Tibial nerve (tissue), 4 donors: ENCODE measurements at regions not wholly inside any gene's neighbourhood (a gene's known extent, or its start where the extent isn't known, plus 50 kb on each side); places are given as distances from the start of the nearest gene placed in this dataset.

Experiments
- DNase-seq, 2 donors: peaks; one replicate each; pipeline ENCODE4 v3.0.0-alpha.2; 2019; ENCODE audit warnings: low spot score in 2 of 2
- H3K27ac ChIP-seq, 4 donors: fragments of 200-600 bp; sonication (generic) in 3 of 4; one replicate each; pipeline ENCODE4 v1.5.1; 2017 to 2019; ENCODE audit warnings: mild to moderate bottlenecking in 1 of 4
- H3K27me3 ChIP-seq, 2 donors: fragments of 200-600 bp; sonication (generic) in 1 of 2; one replicate each; pipeline versions ENCODE4 v1.5.1 to v1.6.0; 2017 to 2019
- H3K36me3 ChIP-seq, 3 donors: fragments of 200-600 bp; sonication (generic); one replicate each; pipeline ENCODE4 v1.5.1; 2018 to 2019
- H3K4me1 ChIP-seq, 4 donors: fragments of 200-600 bp; sonication (generic) in 3 of 4; one replicate each; pipeline ENCODE4 v1.5.1; 2017 to 2019
- H3K4me3 ChIP-seq, 4 donors: fragments of 200-600 bp; sonication (generic) in 3 of 4; one replicate each; pipeline ENCODE4 v1.5.1; 2017 to 2019; ENCODE audit warnings: mild to moderate bottlenecking in 1 of 4, moderate library complexity in 1 of 4
- H3K9me3 ChIP-seq, 4 donors: fragments of 200-600 bp; sonication (generic) in 3 of 4; one replicate each; pipeline ENCODE4 v1.5.1; 2017 to 2019
- EP300 ChIP-seq, 2 donors: sonication (generic); formaldehyde crosslinking; IDR thresholded peaks; one replicate each; pipeline ENCODE4 v1.6.1; 2017; ENCODE audit warnings: antibody characterized with exemption in 2 of 2, mild to moderate bottlenecking in 1 of 2
- POLR2A ChIP-seq, 2 donors: fragments of 450-650 bp; IDR thresholded peaks; one replicate each; pipeline ENCODE4 v1.6.1; 2017; ENCODE audit warnings: antibody characterized with exemption in 2 of 2, mild to moderate bottlenecking in 2 of 2, moderate library complexity in 2 of 2
- WGBS, 2 donors: methylation state at CpG; one replicate each; pipeline ENCODE4 v1.1.5; 2018; 5-methylcytosine and 5-hydroxymethylcytosine counted together
- TF ChIP-seq, protein P1 (sequence below), 5 experiments: fragments of 200-600 bp in 3 of 5; fragments of 450-650 bp in 2 of 5; sonication (generic) in 3 of 5; IDR thresholded peaks; one replicate each; pipeline ENCODE4 v1.5.1; 2016 to 2019; ENCODE audit warnings: antibody characterized with exemption in 5 of 5, mild to moderate bottlenecking in 3 of 5, moderate library complexity in 2 of 5

DNA sequence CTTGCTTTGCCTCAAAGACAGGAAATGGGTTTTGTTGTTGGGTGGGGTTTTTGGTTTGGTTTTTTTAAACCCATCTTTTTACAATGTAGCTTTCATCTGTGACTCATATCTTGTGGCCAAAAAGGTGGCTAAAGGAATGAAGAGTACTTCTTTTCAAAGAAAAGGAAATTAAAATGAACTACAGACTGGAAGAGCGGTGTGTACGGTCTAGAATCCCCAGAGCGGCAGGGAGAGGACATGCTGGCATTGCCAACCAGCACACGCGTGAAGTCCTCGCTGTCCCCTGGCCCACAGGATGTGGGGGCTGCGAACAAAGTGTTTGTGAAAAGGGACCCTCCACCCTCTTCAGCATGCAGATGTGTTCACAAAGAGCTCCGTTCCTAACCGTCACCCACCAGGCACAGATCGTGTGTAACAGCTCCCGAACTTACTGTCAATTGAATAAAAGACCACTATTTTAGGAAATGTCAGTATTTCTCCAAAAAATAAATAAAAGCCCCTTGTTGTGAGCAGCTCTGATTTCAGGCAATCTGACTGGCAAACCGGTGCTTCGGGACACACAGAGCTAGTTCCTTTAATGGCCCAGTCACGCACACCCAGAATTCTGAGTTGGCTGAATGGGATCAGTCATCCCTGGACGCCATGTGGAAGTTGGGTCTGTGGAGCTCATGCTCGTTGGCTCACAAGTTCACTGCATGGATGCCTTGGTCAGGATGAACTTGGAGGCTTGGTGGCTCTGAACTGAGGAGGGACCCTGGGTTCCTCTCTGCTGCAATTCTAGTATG is 602.9 kb downstream of the NPHP4 start:
- Histone ChIP-seq H3K27me3 (peaks cover 0 to 3% of the 10 kb centered on the region in 2 donors), H3K4me3 (no peak overlapping the region)

DNA sequence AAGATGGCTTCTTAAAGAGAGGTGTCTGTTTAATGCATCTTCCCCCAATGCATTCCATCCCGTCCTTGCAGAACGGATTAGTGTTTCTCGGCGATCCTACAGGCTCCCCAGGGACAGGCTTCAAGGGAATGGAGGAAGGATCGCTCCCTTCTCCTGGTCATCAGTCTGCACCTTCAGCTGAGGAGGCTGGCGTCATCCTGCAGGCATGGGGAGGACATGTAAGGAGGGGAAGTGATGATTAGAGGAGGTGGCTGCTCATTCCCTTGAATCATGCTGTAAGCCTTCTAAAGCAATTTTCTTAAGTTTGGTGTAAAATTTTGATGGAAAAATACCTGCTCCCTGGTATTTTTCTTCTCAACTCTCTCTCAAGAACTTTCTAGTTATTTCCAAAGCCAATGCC is 603.6 kb downstream of the NPHP4 start:
- TF ChIP-seq, protein P1, sequence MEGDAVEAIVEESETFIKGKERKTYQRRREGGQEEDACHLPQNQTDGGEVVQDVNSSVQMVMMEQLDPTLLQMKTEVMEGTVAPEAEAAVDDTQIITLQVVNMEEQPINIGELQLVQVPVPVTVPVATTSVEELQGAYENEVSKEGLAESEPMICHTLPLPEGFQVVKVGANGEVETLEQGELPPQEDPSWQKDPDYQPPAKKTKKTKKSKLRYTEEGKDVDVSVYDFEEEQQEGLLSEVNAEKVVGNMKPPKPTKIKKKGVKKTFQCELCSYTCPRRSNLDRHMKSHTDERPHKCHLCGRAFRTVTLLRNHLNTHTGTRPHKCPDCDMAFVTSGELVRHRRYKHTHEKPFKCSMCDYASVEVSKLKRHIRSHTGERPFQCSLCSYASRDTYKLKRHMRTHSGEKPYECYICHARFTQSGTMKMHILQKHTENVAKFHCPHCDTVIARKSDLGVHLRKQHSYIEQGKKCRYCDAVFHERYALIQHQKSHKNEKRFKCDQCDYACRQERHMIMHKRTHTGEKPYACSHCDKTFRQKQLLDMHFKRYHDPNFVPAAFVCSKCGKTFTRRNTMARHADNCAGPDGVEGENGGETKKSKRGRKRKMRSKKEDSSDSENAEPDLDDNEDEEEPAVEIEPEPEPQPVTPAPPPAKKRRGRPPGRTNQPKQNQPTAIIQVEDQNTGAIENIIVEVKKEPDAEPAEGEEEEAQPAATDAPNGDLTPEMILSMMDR (IDR thresholded peaks at IDR 0.05): no peak
- TF ChIP-seq POLR2A (IDR thresholded peaks at IDR 0.05) (no peak), EP300 (IDR thresholded peaks at IDR 0.05) (no peak)
- Histone ChIP-seq H3K36me3 (no peaks in the 10 kb centered on the region), H3K27ac (no peak overlapping the region), H3K4me1 (no peaks in the 10 kb centered on the region), H3K4me3 (no peak overlapping the region), H3K27me3 (peaks cover 0 to 3% of the 10 kb centered on the region in 2 donors), H3K9me3 (no peaks in the 10 kb centered on the region)
- DNase-seq: no peak
- 52 to 69% methylated on average over 6 of the region's 6 CpGs for WGBS, 2 donors

More for the DNA sequence above, 602.9 kb downstream of the NPHP4 start:
- Histone ChIP-seq H3K4me1 (no peaks in the 10 kb centered on the region), H3K9me3 (no peaks in the 10 kb centered on the region), H3K27ac (no peak overlapping the region), H3K36me3 (no peaks in the 10 kb centered on the region)
- WGBS, 2 donors: 62 to 71% methylated on average over 16 of the region's 16 CpGs
- no peak for TF ChIP-seq POLR2A (IDR thresholded peaks at IDR 0.05)
- TF ChIP-seq EP300 (IDR thresholded peaks at IDR 0.05): no peak
- TF ChIP-seq, protein P1 (IDR thresholded peaks at IDR 0.05): no peak
- DNase-seq: no peak

DNA sequence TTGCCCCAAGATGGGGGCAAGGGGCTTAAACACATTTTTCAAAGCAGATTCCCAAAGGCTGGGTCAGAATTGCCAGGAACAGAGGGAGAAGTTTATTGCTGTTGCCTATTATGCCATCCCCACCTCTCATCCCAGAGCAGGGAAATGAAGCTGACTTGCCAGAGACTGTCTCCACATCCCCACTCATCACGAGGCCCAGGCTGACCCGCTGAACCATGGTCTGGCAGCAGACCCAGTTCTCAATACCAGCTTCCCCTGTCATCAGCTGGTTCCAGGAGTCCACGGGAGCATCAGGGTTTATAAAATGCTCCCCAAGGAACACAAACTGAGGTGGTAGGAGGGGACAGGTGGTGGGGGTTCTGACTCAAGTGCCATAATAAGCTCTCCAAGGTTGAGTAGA is 605.9 kb downstream of the NPHP4 start:
- H3K27me3 ChIP-seq: peaks cover 0 to 3% of the 10 kb centered on the region in 2 donors
- no peaks in the 10 kb centered on the region for H3K4me1 ChIP-seq
- WGBS, 2 donors: 66 to 74% methylated on average over 3 of the region's 3 CpGs
- H3K36me3 ChIP-seq: no peaks in the 10 kb centered on the region
- H3K9me3 ChIP-seq: no peaks in the 10 kb centered on the region
- TF ChIP-seq EP300 (IDR thresholded peaks at IDR 0.05): no peak
- TF ChIP-seq POLR2A (IDR thresholded peaks at IDR 0.05): no peak
- TF ChIP-seq, protein P1 (IDR thresholded peaks at IDR 0.05): no peak
- no peak overlapping the region for H3K27ac ChIP-seq
- H3K4me3 ChIP-seq: no peak overlapping the region
- no peak for DNase-seq

DNA sequence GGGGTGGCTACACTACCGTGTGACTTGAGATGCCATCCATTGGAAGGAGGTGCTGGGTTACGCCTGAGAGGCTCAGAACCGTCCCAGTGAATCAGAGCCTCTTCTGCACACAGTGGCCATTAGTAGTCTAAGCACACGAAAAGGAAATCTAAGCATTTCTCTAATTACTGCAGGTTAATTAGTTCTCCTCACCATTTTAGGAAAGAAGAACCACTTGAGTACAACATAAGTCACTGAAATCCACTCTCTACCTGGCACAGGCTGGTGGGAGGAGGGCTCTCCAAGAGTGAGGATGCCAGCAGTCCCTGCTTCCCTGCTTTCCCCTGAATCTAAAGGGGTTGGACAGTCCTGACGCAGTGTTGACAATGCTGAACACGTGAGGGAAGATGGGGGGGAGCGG is 606.3 kb downstream of the NPHP4 start:
- Histone ChIP-seq H3K4me1 (no peaks in the 10 kb centered on the region), H3K9me3 (no peaks in the 10 kb centered on the region), H3K36me3 (no peaks in the 10 kb centered on the region), H3K4me3 (no peak overlapping the region), H3K27ac (no peak overlapping the region), H3K27me3 (peaks cover 0 to 3% of the 10 kb centered on the region in 2 donors)
- no peak for DNase-seq
- WGBS, 2 donors: 62 to 69% methylated on average over 5 to 7 of the region's 7 CpGs
- TF ChIP-seq POLR2A (IDR thresholded peaks at IDR 0.05): no peak
- no peak for TF ChIP-seq EP300 (IDR thresholded peaks at IDR 0.05)
- TF ChIP-seq, protein P1 (IDR thresholded peaks at IDR 0.05): no peak

DNA sequence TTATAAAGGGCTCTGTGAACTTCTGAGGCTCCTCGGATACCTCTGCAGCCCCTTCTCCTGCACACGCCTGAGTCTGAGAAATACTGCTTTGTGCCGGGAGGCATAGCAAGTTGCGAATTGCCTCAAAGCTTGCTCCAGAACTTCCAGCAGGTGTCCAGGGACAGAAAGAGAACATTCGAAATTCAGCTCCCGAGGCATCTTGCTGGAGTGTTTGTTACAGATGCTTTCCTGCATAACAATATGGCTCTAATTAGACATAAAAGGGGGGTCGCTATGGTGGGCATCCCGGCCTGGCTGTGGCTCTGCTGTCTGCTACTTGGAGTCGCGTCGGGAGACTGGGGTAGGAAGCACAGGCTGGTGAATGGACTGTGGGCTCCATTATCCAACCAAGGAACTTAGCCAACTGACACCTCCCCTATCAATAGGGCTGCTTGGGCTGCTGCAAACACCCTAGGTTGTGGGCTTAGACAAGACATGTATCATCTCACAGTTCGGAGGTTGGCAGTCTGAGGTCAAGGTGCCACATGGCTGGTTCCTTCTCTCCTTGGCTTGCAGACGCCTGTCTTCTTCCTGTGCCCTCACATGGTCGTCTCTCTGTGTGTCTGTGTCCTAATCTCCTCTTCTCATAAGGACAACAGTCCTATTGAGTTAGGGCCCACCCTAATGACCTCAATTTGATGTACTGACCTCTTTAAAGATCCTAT is 607.0 kb downstream of the NPHP4 start:
- H3K4me3 ChIP-seq: no peak overlapping the region
- DNase-seq: no peak
- no peak overlapping the region for H3K27ac ChIP-seq
- peaks cover 0 to 3% of the 10 kb centered on the region in 2 donors for H3K27me3 ChIP-seq
- H3K4me1 ChIP-seq: no peaks in the 10 kb centered on the region
- TF ChIP-seq, protein P1 (IDR thresholded peaks at IDR 0.05): no peak
- TF ChIP-seq POLR2A (IDR thresholded peaks at IDR 0.05): no peak
- no peak for TF ChIP-seq EP300 (IDR thresholded peaks at IDR 0.05)
- no peaks in the 10 kb centered on the region for H3K9me3 ChIP-seq
- no peaks in the 10 kb centered on the region for H3K36me3 ChIP-seq
- 56 to 59% methylated on average over 13 to 14 of the region's 14 CpGs for WGBS, 2 donors
